KMS-11 (cell line): ENCODE measurements at regions not wholly inside any gene's neighbourhood (a gene's known extent, or its start where the extent isn't known, plus 50 kb on each side); places are given as distances from the start of the nearest gene placed in this dataset.

Experiments used
- H2AFZ ChIP-seq: fragments of 200-600 bp; sonication (generic); 2 replicates; pipeline ENCODE4 v1.6.1; 2016; ENCODE audit warnings: antibody characterized with exemption, mixed run types, low read depth
- H3K27ac ChIP-seq: fragments of 200-600 bp; sonication (generic); 2 replicates; pipeline ENCODE4 v1.6.1; 2016; ENCODE audit warnings: mild to moderate bottlenecking, mixed run types
- H3K27me3 ChIP-seq: fragments of 200-600 bp; sonication (generic); 2 replicates; pipeline ENCODE4 v1.6.1; 2017; ENCODE audit warnings: mild to moderate bottlenecking, low read depth, mixed run types, moderate library complexity; ENCODE audit not compliant: insufficient read depth
- H3K36me3 ChIP-seq: fragments of 200-600 bp; sonication (generic); 2 replicates; pipeline ENCODE4 v1.6.1; 2017; ENCODE audit warnings: mild to moderate bottlenecking, mixed run types; ENCODE audit not compliant: insufficient read depth
- H3K4me1 ChIP-seq: fragments of 200-600 bp; sonication (generic); 2 replicates; pipeline ENCODE4 v1.6.1; 2016; ENCODE audit warnings: mild to moderate bottlenecking, low read depth, mixed run types; ENCODE audit not compliant: poor library complexity, severe bottlenecking
- H3K4me2 ChIP-seq: fragments of 200-600 bp; sonication (generic); 2 replicates; pipeline ENCODE4 v1.7.0; 2016; ENCODE audit warnings: mild to moderate bottlenecking, mixed run types
- H3K4me3 ChIP-seq: fragments of 200-600 bp; sonication (generic); IDR thresholded peaks from 2 replicates; pipeline ENCODE4 v1.6.1; 2017; ENCODE audit warnings: low read depth, low read length, mixed read lengths; ENCODE audit not compliant: insufficient read depth
- H3K79me2 ChIP-seq: fragments of 200-600 bp; sonication (generic); 2 replicates; pipeline ENCODE4 v1.6.1; 2016; ENCODE audit warnings: low read depth, mixed run types; ENCODE audit not compliant: insufficient read depth
- H3K9ac ChIP-seq: fragments of 200-600 bp; sonication (generic); 2 replicates; pipeline ENCODE4 v1.6.1; 2016; ENCODE audit warnings: mild to moderate bottlenecking, mixed run types
- H4K20me1 ChIP-seq: fragments of 200-600 bp; sonication (generic); 2 replicates; pipeline ENCODE4 v1.6.1; 2016; ENCODE audit warnings: mild to moderate bottlenecking, mixed run types; ENCODE audit not compliant: insufficient read depth
- CTCF ChIP-seq: fragments of 200-600 bp; sonication (generic); conservative IDR thresholded peaks from 2 replicates; pipeline ENCODE4 v1.6.1; 2017; ENCODE audit warnings: low read depth, mild to moderate bottlenecking, antibody characterized with exemption, low read length, moderate library complexity, mixed read lengths

GRCh38 chr7:130961128-130961601 is 227.2 kb upstream of the KLF14 start:
- Histone ChIP-seq H3K27me3 (no peaks in the 10 kb centered on the region), H3K9ac (peak overlapping the region; percentile 94), H3K79me2 (peaks cover 71% of the 10 kb centered on the region), H4K20me1 (peaks cover 19% of the 10 kb centered on the region), H3K4me3 (no peak overlapping the region), H3K4me1 (peaks cover 69% of the 10 kb centered on the region), H3K27ac (peak overlapping the region; percentile 89), H3K4me2 (peak overlapping the region; percentile 71), H3K36me3 (no peaks in the 10 kb centered on the region), H2AFZ (no peak overlapping the region)
- TF ChIP-seq CTCF, result no peak

GRCh38 chr7:130962109-130962508 is 228.1 kb upstream of the KLF14 start:
- TF ChIP-seq CTCF, result no peak
- Histone ChIP-seq H4K20me1 (peaks cover 13% of the 10 kb centered on the region), H3K4me1 (peaks cover 60% of the 10 kb centered on the region), H3K79me2 (peaks cover 62% of the 10 kb centered on the region), H3K4me3 (no peak overlapping the region), H3K4me2 (peak overlapping the region; percentile 71), H2AFZ (no peak overlapping the region), H3K36me3 (no peaks in the 10 kb centered on the region), H3K9ac (peak overlapping the region; percentile 94; the same call in 1 of the 2 replicates), H3K27me3 (no peaks in the 10 kb centered on the region), H3K27ac (peak overlapping the region; percentile 89)

- H3K27me3 ChIP-seq, result no peaks in the 10 kb centered on the region
- peaks cover 6% of the 10 kb centered on the region; the same call in 1 of the 2 replicates for H4K20me1 ChIP-seq
- no peak overlapping the region; the same call in 1 of the 2 replicates for H3K27ac ChIP-seq
- peaks cover 52% of the 10 kb centered on the region for H3K4me1 ChIP-seq
- H3K36me3 ChIP-seq, result no peaks in the 10 kb centered on the region
- TF ChIP-seq CTCF, result no peak
- no peak overlapping the region for H3K4me3 ChIP-seq
- no peak overlapping the region for H3K9ac ChIP-seq
- no peak overlapping the region for H2AFZ ChIP-seq
- peak overlapping the region; percentile 5; the same call in 1 of the 2 replicates for H3K4me2 ChIP-seq
- H3K79me2 ChIP-seq, result peaks cover 54% of the 10 kb centered on the region
Observed at GRCh38 chr7:130963339-130963738, 229.3 kb upstream of the KLF14 start.

GRCh38 chr7:130965515-130965914 is 231.5 kb upstream of the KLF14 start:
- H4K20me1 ChIP-seq, result no peaks in the 10 kb centered on the region
- H3K27me3 ChIP-seq, result no peaks in the 10 kb centered on the region
- H3K4me2 ChIP-seq, result no peak overlapping the region
- H3K4me1 ChIP-seq, result peaks cover 39% of the 10 kb centered on the region
- no peak overlapping the region for H3K9ac ChIP-seq
- no peak overlapping the region for H3K4me3 ChIP-seq
- TF ChIP-seq CTCF, result no peak
- no peaks in the 10 kb centered on the region for H3K36me3 ChIP-seq
- peaks cover 38% of the 10 kb centered on the region; the same call in 1 of the 2 replicates for H3K79me2 ChIP-seq
- no peak overlapping the region for H2AFZ ChIP-seq
- H3K27ac ChIP-seq, result no peak overlapping the region
